ENCODE measurements at regions not wholly inside any gene's neighbourhood (a gene's known extent, or its start where the extent isn't known, plus 50 kb on each side); places are given as distances from the start of the nearest gene placed in this dataset.
"Not testable (repeated sequence)": the region's sequence is repeated elsewhere in the genome, so short reads cannot be mapped to it uniquely, and the experiment has no call there.

- not testable (repeated sequence) for TF ChIP-seq EP300 (conservative IDR thresholded peaks at IDR 0.05; ENCODE audit: poor library complexity, severe bottlenecking); SMC3 (conservative IDR thresholded peaks at IDR 0.05; ENCODE audit: poor library complexity); RAD21 (conservative IDR thresholded peaks at IDR 0.05); POLR2AphosphoS5 (IDR thresholded peaks at IDR 0.05)
- TF ChIP-seq, protein P1, sequence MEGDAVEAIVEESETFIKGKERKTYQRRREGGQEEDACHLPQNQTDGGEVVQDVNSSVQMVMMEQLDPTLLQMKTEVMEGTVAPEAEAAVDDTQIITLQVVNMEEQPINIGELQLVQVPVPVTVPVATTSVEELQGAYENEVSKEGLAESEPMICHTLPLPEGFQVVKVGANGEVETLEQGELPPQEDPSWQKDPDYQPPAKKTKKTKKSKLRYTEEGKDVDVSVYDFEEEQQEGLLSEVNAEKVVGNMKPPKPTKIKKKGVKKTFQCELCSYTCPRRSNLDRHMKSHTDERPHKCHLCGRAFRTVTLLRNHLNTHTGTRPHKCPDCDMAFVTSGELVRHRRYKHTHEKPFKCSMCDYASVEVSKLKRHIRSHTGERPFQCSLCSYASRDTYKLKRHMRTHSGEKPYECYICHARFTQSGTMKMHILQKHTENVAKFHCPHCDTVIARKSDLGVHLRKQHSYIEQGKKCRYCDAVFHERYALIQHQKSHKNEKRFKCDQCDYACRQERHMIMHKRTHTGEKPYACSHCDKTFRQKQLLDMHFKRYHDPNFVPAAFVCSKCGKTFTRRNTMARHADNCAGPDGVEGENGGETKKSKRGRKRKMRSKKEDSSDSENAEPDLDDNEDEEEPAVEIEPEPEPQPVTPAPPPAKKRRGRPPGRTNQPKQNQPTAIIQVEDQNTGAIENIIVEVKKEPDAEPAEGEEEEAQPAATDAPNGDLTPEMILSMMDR (IDR thresholded peaks at IDR 0.05; ENCODE audit: poor library complexity, severe bottlenecking), result not testable (repeated sequence)
Observed at GRCh38 chr13:81339666-81340065, 998.7 kb upstream of the SPRY2 start.
